ENCODE measurements at regions not wholly inside any gene's neighbourhood (a gene's known extent, or its start where the extent isn't known, plus 50 kb on each side); places are given as distances from the start of the nearest gene placed in this dataset.

DNA sequence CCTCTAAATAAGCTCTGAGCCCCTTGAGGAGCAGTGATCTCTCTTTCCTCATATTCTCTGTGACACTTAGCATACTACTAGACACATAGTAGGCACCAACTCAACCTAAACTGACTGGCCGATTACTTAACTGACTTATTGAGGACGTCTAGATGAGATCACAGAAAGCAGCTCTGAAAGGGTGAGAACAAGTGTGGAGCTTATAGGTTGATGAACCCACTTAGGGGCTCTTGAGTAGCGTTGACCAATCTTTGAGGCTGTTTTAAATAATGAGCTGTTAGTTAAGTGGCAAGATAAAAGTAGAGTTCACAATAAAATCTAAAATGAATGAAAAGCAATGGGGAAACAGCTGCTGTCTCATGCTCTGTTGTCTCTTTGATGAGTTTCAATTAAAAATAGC is 124.7 kb upstream of the TNPO1 start:
- TF ChIP-seq, protein P1, sequence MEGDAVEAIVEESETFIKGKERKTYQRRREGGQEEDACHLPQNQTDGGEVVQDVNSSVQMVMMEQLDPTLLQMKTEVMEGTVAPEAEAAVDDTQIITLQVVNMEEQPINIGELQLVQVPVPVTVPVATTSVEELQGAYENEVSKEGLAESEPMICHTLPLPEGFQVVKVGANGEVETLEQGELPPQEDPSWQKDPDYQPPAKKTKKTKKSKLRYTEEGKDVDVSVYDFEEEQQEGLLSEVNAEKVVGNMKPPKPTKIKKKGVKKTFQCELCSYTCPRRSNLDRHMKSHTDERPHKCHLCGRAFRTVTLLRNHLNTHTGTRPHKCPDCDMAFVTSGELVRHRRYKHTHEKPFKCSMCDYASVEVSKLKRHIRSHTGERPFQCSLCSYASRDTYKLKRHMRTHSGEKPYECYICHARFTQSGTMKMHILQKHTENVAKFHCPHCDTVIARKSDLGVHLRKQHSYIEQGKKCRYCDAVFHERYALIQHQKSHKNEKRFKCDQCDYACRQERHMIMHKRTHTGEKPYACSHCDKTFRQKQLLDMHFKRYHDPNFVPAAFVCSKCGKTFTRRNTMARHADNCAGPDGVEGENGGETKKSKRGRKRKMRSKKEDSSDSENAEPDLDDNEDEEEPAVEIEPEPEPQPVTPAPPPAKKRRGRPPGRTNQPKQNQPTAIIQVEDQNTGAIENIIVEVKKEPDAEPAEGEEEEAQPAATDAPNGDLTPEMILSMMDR (IDR thresholded peaks at IDR 0.05): no peak
- no peak for TF ChIP-seq POLR2AphosphoS5 (IDR thresholded peaks at IDR 0.05)
- no peak for TF ChIP-seq POLR2A (IDR thresholded peaks at IDR 0.05)

All from breast epithelium (tissue), 3 donors.